Suprapubic skin (tissue), 3 donors: ENCODE measurements at regions not wholly inside any gene's neighbourhood (a gene's known extent, or its start where the extent isn't known, plus 50 kb on each side); places are given as distances from the start of the nearest gene placed in this dataset.

Experiments
- POLR2AphosphoS5 ChIP-seq, 3 donors: sonication (generic); formaldehyde crosslinking; IDR thresholded peaks; one replicate each; pipeline ENCODE4 v1.6.1; 2017; ENCODE audit warnings: antibody characterized with exemption in 3 of 3
- TF ChIP-seq, protein P1 (sequence below), 2 donors: fragments of 200-600 bp in 1 of 2; fragments of 450-650 bp in 1 of 2; sonication (generic) in 1 of 2; IDR thresholded peaks; one replicate each; pipeline ENCODE4 v1.5.1; 2016 to 2019; ENCODE audit warnings: antibody characterized with exemption in 2 of 2, mild to moderate bottlenecking in 1 of 2, moderate library complexity in 1 of 2

DNA sequence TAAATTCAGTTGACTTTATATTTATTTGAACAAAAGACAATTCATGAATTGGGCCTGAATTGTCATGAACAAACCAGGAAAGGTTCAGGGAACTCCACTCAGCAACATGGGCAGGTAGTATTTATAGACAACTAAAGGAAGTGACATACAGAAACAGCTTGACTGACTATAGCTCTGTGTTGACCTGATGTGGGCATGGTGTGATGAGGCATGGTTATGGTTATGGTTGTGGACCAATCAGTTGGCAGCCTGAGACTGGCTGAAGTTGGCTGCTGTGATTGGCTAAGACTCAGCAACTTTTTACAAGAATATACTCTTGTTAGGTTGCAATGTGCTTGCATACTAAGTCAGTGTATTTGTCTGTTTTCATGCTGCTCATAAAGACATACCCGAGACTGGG lies 108.4 kb downstream of the HS3ST3B1 start:
- TF ChIP-seq, protein P1, sequence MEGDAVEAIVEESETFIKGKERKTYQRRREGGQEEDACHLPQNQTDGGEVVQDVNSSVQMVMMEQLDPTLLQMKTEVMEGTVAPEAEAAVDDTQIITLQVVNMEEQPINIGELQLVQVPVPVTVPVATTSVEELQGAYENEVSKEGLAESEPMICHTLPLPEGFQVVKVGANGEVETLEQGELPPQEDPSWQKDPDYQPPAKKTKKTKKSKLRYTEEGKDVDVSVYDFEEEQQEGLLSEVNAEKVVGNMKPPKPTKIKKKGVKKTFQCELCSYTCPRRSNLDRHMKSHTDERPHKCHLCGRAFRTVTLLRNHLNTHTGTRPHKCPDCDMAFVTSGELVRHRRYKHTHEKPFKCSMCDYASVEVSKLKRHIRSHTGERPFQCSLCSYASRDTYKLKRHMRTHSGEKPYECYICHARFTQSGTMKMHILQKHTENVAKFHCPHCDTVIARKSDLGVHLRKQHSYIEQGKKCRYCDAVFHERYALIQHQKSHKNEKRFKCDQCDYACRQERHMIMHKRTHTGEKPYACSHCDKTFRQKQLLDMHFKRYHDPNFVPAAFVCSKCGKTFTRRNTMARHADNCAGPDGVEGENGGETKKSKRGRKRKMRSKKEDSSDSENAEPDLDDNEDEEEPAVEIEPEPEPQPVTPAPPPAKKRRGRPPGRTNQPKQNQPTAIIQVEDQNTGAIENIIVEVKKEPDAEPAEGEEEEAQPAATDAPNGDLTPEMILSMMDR (IDR thresholded peaks at IDR 0.05), result no peak
- no peak for TF ChIP-seq POLR2AphosphoS5 (IDR thresholded peaks at IDR 0.05)
